AG09309 (cell line): ENCODE measurements at regions not wholly inside any gene's neighbourhood (a gene's known extent, or its start where the extent isn't known, plus 50 kb on each side); places are given as distances from the start of the nearest gene placed in this dataset.

Experiments used
- DNase-seq: peaks from one replicate; pipeline ENCODE4 v3.0.0-alpha.2; 2010; ENCODE audit warnings: low read depth
- H3K4me3 ChIP-seq: 2 replicates; pipeline ENCODE4 v1.5.1; 2011; ENCODE audit warnings: mild to moderate bottlenecking, low read depth, low read length, moderate library complexity; ENCODE audit not compliant: control insufficient read depth
- TF ChIP-seq, protein P1 (sequence below): IDR thresholded peaks from 2 replicates; pipeline ENCODE4 v1.5.1; 2011; ENCODE audit warnings: mild to moderate bottlenecking, low read depth, low read length, inconsistent platforms; ENCODE audit not compliant: insufficient read depth, control insufficient read depth; ENCODE audit errors: missing control alignments

DNA sequence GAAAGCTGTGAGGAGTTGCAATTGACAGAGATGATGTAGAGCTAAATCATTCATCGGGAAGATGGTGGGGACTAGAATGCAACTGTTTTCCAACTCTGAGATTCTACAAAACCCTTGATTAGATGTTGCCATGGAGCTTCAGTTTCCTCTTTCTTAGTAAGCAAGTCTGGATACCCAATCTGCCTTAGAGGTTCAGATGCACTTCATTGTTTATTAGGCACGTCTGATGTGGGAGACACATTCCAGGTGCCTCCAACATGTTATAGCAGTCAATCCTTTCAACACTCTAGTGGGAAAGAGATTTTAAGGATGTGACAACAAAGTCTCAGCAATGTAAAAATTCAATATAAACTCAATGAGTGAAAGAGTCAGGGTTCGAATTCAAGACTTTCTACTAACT lies 291.3 kb upstream of the PHYHIPL start:
- DNase-seq = no peak
- TF ChIP-seq, protein P1, sequence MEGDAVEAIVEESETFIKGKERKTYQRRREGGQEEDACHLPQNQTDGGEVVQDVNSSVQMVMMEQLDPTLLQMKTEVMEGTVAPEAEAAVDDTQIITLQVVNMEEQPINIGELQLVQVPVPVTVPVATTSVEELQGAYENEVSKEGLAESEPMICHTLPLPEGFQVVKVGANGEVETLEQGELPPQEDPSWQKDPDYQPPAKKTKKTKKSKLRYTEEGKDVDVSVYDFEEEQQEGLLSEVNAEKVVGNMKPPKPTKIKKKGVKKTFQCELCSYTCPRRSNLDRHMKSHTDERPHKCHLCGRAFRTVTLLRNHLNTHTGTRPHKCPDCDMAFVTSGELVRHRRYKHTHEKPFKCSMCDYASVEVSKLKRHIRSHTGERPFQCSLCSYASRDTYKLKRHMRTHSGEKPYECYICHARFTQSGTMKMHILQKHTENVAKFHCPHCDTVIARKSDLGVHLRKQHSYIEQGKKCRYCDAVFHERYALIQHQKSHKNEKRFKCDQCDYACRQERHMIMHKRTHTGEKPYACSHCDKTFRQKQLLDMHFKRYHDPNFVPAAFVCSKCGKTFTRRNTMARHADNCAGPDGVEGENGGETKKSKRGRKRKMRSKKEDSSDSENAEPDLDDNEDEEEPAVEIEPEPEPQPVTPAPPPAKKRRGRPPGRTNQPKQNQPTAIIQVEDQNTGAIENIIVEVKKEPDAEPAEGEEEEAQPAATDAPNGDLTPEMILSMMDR = no peak
- H3K4me3 ChIP-seq = no peak overlapping the region

DNA sequence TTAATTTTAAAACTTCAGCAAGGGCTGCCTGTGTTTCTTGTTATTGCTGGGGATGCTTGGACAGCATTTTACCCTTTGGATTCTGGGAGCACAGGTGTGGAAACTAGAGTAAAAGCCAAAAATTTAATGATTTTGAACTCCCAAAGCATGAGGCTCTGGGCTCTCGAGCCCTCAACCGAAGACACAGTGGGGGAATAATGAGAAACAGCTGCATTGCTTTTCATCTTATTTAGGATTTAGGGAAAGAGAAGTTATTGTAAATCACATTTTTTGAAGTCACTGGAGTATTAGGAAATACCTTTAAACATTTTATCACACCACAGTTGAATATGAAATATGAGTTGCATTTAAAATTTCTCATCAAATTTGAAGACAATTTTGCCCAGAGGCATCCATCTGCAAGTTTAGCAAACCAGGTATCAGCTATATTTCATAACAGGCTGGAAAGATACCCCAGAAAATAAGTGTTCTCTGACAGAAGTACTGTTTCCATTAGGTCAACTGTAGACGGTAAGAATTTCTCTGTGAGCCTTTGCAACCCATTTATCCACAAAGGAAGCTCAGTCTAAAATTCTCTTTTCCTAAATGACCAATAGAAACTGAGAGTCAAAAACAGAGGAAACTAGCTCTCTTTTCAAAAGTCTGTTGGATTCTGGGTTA lies 290.6 kb upstream of the PHYHIPL start:
- no peak for DNase-seq

DNA sequence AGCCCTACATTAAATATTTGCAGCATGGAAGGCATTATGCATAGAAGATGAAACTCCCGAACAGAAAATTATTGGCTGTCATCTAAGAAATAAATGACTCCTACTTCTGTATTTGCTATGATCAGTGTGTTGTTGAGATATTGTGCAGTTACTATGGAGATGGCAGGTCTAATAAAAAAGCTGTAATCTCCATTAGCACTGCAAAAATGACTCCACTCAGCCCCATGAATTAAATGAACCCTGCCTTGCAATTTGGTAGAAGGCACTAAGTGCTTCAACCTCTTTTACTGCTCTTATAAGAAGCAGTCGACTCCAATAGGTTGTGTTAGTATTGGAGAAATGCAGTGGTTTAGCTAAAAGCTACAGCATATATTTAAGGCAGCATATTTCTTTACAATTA lies 290.0 kb upstream of the PHYHIPL start:
- DNase-seq = no peak
- TF ChIP-seq, protein P1 = no peak
- no peak overlapping the region for H3K4me3 ChIP-seq

More for the DNA sequence above, 290.6 kb upstream of the PHYHIPL start:
- TF ChIP-seq, protein P1 = no peak
- H3K4me3 ChIP-seq = no peak overlapping the region

DNA sequence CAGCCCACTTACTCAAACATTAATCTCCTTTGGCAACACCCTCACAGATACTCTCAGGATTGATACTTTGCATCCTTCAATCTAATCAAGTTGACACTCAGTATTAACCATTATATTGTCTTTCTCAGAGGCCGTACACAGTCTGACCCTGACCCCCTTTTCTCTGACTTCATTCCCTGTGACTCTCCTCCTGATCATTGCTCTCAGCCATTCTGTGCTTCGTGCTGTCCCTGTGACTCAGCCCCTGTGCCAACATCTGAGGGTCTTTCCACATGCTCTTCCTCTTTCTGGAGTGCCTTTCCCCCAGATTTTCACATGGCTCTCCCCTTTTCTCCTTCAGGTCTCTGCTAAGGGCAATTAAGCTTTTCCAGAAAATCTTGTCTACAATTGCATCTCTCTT lies 289.0 kb upstream of the PHYHIPL start:
- no peak overlapping the region for H3K4me3 ChIP-seq
- TF ChIP-seq, protein P1 = no peak
- no peak for DNase-seq

DNA sequence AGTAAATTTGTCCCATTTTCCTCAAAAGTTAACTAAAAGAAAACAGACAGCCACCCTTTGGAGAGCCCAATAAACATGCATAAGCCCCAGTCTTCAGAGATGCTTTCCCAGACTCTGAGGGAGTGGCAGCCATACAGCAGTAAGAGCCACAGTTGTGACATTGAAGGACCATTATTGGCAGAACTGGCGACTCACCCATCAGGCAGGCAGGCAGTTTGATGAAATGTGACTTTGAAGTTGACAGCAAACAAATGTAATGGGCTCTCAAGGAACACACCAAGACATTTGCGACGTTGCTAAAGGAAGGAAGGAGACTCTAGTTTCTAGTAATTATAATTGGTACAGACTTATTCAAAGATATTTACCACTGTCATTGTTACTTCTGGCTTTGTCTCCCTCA lies 287.5 kb upstream of the PHYHIPL start:
- TF ChIP-seq, protein P1 = no peak
- DNase-seq = no peak
- H3K4me3 ChIP-seq = no peak overlapping the region

DNA sequence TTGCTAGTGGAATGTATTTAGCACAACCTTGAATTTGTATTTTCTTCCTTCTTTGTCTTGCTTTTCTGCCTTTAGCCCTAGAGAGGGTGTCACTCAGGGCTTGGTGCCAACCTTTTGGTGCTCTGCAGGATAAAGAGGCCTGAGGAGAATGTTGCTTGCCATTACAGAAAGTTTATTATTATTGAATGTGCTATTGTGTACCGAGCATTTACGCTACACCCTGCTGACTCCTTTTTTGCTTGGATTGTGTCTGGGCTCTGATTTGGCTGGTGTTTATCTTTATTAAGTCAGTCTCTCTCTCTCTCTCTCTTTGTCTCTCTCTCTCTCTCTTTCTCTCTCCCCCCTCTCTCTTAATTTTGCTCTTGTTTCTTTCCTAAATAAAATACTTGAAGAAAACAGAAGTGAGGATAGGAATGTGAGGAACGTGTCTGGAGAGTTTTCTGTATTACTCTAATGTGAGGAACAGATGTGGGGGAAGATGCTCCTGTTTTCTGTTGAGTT lies 284.4 kb upstream of the PHYHIPL start:
- TF ChIP-seq, protein P1 = no peak
- H3K4me3 ChIP-seq = no peak overlapping the region
- DNase-seq = no peak
